ENCODE measurements at regions not wholly inside any gene's neighbourhood (a gene's known extent, or its start where the extent isn't known, plus 50 kb on each side); places are given as distances from the start of the nearest gene placed in this dataset.
A peak's percentile ranks its signal among the peaks of the same experiment; 100 is the strongest.

DNA sequence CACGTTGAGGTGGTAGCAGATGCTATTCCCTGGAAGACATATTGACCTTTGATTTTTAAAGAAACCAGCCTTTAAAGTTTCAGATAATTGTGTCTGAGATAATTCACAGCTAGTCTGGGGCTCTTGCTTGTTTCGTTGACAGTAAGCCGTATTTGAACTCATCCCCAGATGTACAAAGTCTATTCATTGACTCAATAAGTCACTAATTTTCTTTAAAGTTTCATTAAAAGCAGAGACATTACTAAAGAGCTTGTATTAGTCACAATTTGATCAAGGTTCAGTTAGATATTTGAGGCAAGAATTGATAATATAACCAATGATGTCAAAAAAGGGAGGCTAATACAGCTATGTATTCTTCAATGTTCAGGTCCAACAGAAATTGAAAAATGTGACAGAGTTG, 158.0 kb downstream of the PCSK1 start:
- H3K27me3 Mint-ChIP-seq (ENCODE audit: low read depth) = no peaks in the 10 kb centered on the region
- H3K4me1 Mint-ChIP-seq (ENCODE audit: low read depth) = peaks cover 4% of the 10 kb centered on the region
- H3K9me3 Mint-ChIP-seq = peaks cover 4% of the 10 kb centered on the region
- H3K27ac Mint-ChIP-seq = no peak overlapping the region
- H3K4me3 Mint-ChIP-seq = no peak overlapping the region
- H3K36me3 Mint-ChIP-seq (ENCODE audit: low read depth) = peaks cover 2% of the 10 kb centered on the region
- intact Hi-C loops (cut with micrococcal nuclease) = no loop called here
- DNase-seq = no peak
- CTCF ChIA-PET = interaction anchor here (0.7 to 1.9 kb wide), 2 partner anchors 14 to 24 kb away, joined by 3 to 5 read pairs; no protein-coding TSS in a partner anchor

DNA sequence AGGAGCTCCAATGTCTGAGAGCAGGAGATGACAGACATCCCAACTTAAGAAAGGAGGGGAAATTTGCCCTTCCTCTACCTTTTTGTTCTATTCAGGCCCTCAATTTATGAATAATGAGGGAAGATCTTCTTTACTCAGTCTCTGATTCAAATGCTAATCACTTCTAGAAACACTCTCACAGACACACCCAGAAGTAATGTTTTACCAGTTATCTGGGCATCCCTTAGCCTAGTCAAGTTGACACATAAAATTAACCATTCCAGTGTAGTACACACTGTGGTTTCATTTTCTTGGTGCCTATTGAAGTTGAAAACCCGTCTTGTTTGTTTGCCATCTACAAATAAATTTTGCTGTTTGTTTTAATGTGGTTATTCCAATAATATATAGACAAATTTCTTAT, 167.6 kb downstream of the PCSK1 start:
- peaks cover 6% of the 10 kb centered on the region for H3K36me3 Mint-ChIP-seq (ENCODE audit: low read depth)
- no peak for DNase-seq
- CTCF ChIA-PET = no interaction called here

DNA sequence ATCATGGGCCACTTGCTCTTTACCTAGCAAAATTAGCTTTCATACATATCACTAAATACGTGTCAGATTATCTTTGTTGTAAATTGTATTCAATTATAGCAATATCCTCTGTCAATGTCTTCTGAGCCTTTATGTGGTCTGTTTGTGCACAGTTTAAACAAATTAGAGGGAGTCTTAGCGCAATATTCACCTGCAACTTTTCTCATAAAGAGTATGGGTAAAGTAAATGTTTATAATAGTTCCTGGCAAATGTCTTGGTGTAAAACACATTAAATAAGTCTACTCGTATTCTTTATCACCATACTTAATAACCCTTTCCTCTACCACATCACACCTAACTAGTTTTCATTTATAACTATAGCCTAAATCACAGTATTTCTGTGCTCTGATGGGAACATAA, 169.0 kb downstream of the PCSK1 start:
- Mint-ChIP-seq H3K36me3 (ENCODE audit: low read depth) (peaks cover 2% of the 10 kb centered on the region), H3K9me3 (peaks cover 13% of the 10 kb centered on the region), H3K4me3 (no peak overlapping the region), H3K4me1 (ENCODE audit: low read depth) (peaks cover 1% of the 10 kb centered on the region), H3K27ac (no peak overlapping the region), H3K27me3 (ENCODE audit: low read depth) (peaks cover 20% of the 10 kb centered on the region)
- CTCF ChIA-PET = no interaction called here
- DNase-seq = no peak
- intact Hi-C loops (cut with micrococcal nuclease) = no loop called here

More for the DNA sequence above, 167.6 kb downstream of the PCSK1 start:
- Mint-ChIP-seq H3K27ac (no peak overlapping the region), H3K4me1 (ENCODE audit: low read depth) (no peaks in the 10 kb centered on the region), H3K4me3 (no peak overlapping the region), H3K27me3 (ENCODE audit: low read depth) (peaks cover 20% of the 10 kb centered on the region), H3K9me3 (peaks cover 24% of the 10 kb centered on the region)
- intact Hi-C loops (cut with micrococcal nuclease) = no loop called here

DNA sequence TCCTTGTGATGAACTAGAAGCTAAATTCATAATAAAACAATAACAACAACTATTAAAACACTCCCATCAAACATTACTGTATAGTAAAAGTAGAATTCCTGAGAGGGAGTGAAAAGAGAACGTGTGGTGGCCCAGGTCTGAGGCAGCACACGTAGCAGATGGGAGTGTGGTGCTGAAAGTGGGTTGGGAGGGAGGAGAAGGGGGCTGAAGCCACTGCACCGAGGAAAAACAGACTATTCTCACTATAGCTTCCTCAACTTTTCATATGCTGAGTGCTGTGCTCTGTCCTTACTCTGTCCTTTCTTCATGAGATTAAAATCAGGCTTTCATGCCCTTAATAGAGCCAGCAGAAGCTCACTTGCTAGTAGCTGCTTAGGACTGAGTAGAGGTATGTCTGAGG, 170.9 kb downstream of the PCSK1 start:
- H3K4me3 Mint-ChIP-seq = no peak overlapping the region
- CTCF ChIA-PET = interaction anchor here (0.7 to 1.4 kb wide), 3 partner anchors 11 to 67 kb away, joined by 3 read pairs; no protein-coding TSS in a partner anchor
- no peak overlapping the region for H3K27ac Mint-ChIP-seq

DNA sequence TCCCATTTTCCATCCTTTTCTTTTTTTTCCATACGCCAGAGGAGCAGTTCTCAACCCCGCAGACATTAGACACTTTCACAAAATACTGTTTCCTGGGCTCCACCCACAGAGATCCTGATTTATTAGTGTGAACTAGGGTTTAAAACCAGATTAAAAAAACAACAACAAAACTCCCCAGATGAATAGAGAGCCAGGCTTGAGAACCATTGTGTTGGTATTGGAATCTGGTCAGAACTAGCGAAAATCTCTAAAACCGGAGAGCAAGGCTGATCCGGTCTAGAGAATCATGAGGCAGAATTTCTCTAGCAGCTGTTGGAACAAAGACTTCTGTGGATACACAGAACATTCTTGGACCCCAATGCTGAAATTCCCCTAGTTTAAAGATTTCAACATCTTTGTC, 173.0 kb downstream of the PCSK1 start:
- H3K27me3 Mint-ChIP-seq (ENCODE audit: low read depth) = peaks cover 13% of the 10 kb centered on the region
- DNase-seq = no peak
- no peak overlapping the region for H3K4me3 Mint-ChIP-seq
- intact Hi-C loops (cut with micrococcal nuclease) = no loop called here
- no peaks in the 10 kb centered on the region for H3K36me3 Mint-ChIP-seq (ENCODE audit: low read depth)
- H3K4me1 Mint-ChIP-seq (ENCODE audit: low read depth) = peaks cover 4% of the 10 kb centered on the region
- H3K27ac Mint-ChIP-seq = no peak overlapping the region
- no peaks in the 10 kb centered on the region for H3K9me3 Mint-ChIP-seq
- CTCF ChIA-PET = interaction anchor here (1.5 kb wide), 1 partner anchor 76 kb away, joined by 5 read pairs; no protein-coding TSS in a partner anchor

More for the DNA sequence above, 170.9 kb downstream of the PCSK1 start:
- Mint-ChIP-seq H3K4me1 (ENCODE audit: low read depth) (peaks cover 4% of the 10 kb centered on the region), H3K9me3 (peaks cover 7% of the 10 kb centered on the region), H3K36me3 (ENCODE audit: low read depth) (peaks cover 2% of the 10 kb centered on the region), H3K27me3 (ENCODE audit: low read depth) (peaks cover 13% of the 10 kb centered on the region)
- DNase-seq = no peak
- intact Hi-C loops (cut with micrococcal nuclease) = no loop called here

DNA sequence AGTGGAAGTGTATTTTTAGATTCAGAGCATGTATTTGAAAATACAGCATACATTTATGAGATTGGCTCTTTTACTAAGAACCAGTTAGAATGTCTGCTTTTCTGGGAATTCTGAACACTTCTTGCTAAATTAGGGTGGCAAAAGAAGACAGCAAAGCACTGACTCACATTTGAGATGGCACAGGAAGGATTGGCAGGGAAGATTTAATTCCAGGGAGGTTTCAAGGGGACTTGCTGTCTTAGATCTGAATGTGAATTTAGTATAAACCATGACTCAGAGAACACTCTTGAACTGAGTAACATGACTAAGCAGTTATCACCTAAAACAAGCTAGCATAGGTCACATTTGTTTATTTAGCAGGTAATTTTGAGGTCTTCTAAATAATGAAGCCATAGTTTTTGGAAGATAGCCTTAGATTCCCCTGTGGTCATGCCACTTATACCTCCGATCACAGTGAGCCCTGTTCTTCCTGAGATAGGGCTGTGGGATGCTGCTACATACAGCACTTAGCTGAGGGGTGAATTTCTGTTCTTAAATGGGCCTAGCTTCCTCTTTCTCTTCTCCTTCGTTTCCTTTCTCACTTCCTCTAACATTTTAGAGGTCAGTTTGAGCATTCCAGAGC, 173.8 kb downstream of the PCSK1 start:
- Mint-ChIP-seq H3K27ac (no peak overlapping the region), H3K9me3 (no peaks in the 10 kb centered on the region), H3K4me1 (ENCODE audit: low read depth) (peaks cover 4% of the 10 kb centered on the region), H3K36me3 (ENCODE audit: low read depth) (no peaks in the 10 kb centered on the region), H3K27me3 (ENCODE audit: low read depth) (peaks cover 9% of the 10 kb centered on the region), H3K4me3 (no peak overlapping the region)
- CTCF ChIA-PET = interaction anchor here (1.5 kb wide), 1 partner anchor 77 kb away, joined by 5 read pairs; no protein-coding TSS in a partner anchor
- no peak for DNase-seq
- intact Hi-C loops (cut with micrococcal nuclease) = no loop called here

DNA sequence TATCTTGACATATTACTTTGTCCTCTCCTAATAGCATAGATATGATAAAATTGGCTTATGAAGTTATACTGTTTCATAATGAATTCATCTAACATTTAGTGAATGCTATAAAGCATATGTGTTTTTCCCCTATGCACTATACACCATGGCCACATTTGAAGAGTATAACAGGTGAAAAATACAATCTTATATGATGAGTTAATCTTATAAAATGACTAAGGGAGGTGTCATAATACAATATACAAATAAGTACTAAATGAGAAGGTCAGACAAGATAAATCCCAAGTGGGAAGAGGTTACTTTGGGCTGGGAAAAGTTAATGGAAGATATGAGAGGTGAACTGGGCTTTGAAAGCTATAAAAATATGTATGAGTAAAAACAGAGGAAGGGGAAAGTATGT, 174.4 kb downstream of the PCSK1 start:
- H3K9me3 Mint-ChIP-seq = no peaks in the 10 kb centered on the region
- H3K4me3 Mint-ChIP-seq = no peak overlapping the region
- CTCF ChIA-PET = no interaction called here
- no peak overlapping the region for H3K27ac Mint-ChIP-seq
- no peak for DNase-seq
- peaks cover 9% of the 10 kb centered on the region for H3K27me3 Mint-ChIP-seq (ENCODE audit: low read depth)
- intact Hi-C loops (cut with micrococcal nuclease) = no loop called here
- peaks cover 4% of the 10 kb centered on the region for H3K4me1 Mint-ChIP-seq (ENCODE audit: low read depth)
- H3K36me3 Mint-ChIP-seq (ENCODE audit: low read depth) = no peaks in the 10 kb centered on the region

DNA sequence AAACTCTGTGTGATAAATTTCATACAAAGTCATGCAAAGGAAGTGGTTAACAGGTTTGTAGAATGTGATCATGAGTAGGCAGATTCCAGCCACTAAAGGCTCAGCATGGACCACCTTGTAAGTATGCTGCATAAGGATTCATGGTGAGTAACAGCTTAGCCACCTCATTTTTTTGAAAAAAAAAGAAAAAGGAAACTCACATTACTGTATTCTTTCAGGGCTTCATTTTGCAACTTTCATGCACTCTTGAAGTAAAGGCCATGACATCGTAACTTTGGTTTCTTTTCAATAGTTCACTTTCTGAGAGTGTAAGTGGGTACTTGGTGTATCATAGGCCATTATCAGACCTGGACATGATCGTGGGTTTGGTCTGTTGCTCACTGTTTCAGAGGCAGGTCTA, 175.1 kb downstream of the PCSK1 start:
- peaks cover 4% of the 10 kb centered on the region for H3K4me1 Mint-ChIP-seq (ENCODE audit: low read depth)
- CTCF ChIA-PET = no interaction called here
- no peak overlapping the region for H3K27ac Mint-ChIP-seq
- H3K9me3 Mint-ChIP-seq = no peaks in the 10 kb centered on the region
- intact Hi-C loops (cut with micrococcal nuclease) = no loop called here
- H3K27me3 Mint-ChIP-seq (ENCODE audit: low read depth) = peaks cover 6% of the 10 kb centered on the region
- no peak for DNase-seq
- H3K36me3 Mint-ChIP-seq (ENCODE audit: low read depth) = no peaks in the 10 kb centered on the region
- no peak overlapping the region for H3K4me3 Mint-ChIP-seq

DNA sequence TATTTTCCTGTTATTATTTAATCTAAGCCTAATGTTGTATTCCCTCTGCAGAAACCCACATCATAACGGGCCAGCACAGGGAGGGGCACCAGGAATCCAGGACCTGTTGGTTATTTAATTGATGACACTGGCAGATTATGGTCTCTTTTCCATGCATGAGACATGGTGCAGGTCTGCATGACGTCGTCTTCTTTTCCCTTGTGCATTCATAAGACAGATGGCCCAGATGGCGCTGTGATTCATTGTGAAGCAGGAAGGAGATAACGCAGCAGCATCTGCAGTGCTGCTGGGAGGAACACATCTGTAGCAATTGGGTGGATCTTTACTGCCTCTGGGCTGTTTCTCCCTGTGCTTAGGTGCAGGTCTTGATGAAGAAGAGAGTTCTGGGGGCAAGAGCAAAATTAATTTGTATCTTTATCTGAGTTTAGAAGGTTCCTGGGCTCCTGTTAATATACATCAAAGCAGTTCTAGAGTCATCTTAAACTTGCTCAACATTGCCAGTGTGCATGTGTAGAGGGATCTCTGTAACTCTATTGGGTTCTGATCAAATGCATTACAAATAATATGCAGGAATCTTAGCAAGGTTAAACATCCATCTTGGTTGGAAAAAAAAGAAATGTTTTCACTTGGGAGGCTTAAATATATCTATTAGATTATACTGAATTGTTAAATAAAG, 176.1 kb downstream of the PCSK1 start:
- Mint-ChIP-seq H3K4me3 (no peak overlapping the region), H3K27ac (no peak overlapping the region), H3K9me3 (no peaks in the 10 kb centered on the region), H3K4me1 (ENCODE audit: low read depth) (peaks cover 4% of the 10 kb centered on the region), H3K36me3 (ENCODE audit: low read depth) (no peaks in the 10 kb centered on the region), H3K27me3 (ENCODE audit: low read depth) (peaks cover 3% of the 10 kb centered on the region)
- intact Hi-C loops (cut with micrococcal nuclease) = no loop called here
- DNase-seq = peak; percentile 17
- CTCF ChIA-PET = no interaction called here

DNA sequence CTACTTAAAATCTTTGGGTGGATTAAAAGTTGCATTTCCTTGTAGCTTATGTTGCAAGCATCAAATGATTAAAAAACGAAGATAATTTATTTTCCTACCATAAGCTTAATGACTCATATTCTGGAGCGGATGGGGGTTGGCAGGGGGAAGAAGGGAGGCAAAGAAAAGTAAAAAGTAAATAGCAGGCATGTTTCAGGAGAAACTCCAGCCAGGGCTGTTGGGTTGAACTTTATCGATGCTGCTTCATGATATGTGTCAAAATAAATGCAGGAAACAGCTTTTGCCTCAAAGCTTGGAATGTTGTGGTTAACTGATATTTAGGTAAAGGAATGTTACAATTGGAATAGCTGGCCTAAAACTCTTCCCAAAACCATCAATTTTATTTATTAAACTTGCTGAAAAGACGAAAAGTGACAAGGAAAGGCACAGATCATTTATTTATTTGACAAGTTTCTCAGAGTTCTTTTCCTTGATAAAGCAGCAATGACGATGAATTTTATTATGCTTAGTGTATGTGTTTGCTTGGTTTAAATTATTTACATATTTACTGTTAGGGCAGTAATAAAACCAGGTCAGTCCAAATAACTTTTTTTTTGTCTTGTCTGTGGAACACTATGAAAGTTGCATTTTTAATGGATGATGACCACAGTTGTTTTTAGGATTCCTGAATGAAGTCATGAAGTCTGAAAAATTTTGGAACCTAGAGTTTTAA, 177.9 kb downstream of the PCSK1 start:
- no peak overlapping the region for H3K4me3 Mint-ChIP-seq
- CTCF ChIA-PET = no interaction called here

DNA sequence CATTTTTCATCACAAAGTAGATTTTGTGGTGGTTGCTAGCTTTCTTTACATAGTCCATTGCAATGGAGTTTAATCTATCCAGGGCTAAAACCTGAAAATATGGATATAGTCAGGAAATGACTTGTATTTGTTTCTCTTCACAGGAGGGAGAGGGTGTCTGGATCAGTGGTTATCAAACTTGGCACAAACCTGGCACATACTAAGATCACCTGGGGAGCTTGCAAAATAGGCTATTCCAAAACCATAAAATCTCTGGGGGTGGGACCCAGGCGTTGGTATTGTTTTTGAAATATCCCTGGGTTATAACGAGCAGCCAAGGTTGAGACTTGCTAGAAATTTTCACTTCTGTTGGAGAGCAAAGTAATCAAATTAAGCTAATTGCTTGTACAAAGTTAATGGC, 179.9 kb downstream of the PCSK1 start:
- intact Hi-C loops (cut with micrococcal nuclease) = no loop called here
- H3K27me3 Mint-ChIP-seq (ENCODE audit: low read depth) = peaks cover 7% of the 10 kb centered on the region
- no peak overlapping the region for H3K4me3 Mint-ChIP-seq
- DNase-seq = no peak
- no peak overlapping the region for H3K27ac Mint-ChIP-seq
- CTCF ChIA-PET = interaction anchor here (0.5 kb wide), 1 partner anchor 330 kb away, joined by 3 read pairs; no protein-coding TSS in a partner anchor
- no peaks in the 10 kb centered on the region for H3K4me1 Mint-ChIP-seq (ENCODE audit: low read depth)
- H3K9me3 Mint-ChIP-seq = no peaks in the 10 kb centered on the region
- H3K36me3 Mint-ChIP-seq (ENCODE audit: low read depth) = no peaks in the 10 kb centered on the region

More for the DNA sequence above, 177.9 kb downstream of the PCSK1 start:
- Mint-ChIP-seq H3K9me3 (no peaks in the 10 kb centered on the region), H3K27me3 (ENCODE audit: low read depth) (peaks cover 7% of the 10 kb centered on the region), H3K4me1 (ENCODE audit: low read depth) (peaks cover 4% of the 10 kb centered on the region), H3K36me3 (ENCODE audit: low read depth) (no peaks in the 10 kb centered on the region), H3K27ac (no peak overlapping the region)
- intact Hi-C loops (cut with micrococcal nuclease) = no loop called here
- no peak for DNase-seq

DNA sequence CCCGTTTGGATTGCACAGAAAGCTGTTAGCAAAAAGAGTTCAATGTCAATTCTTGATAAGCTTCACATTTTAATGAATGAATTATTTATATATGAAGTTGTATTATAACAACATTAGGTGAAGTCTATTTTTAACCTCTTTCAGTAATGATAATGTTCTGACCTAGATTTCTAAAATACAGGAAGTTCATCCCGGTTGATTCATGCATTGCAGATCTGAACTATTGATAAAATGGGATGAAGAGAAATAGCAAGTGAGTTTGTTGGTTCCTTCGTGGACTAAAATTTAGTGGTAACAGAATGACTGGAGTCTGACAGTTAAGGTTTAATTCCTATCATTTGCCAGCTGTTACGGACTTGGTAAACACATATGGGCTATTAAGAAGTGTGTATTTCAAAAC, 180.5 kb downstream of the PCSK1 start:
- Mint-ChIP-seq H3K27ac (no peak overlapping the region), H3K36me3 (ENCODE audit: low read depth) (no peaks in the 10 kb centered on the region), H3K27me3 (ENCODE audit: low read depth) (peaks cover 7% of the 10 kb centered on the region), H3K4me1 (ENCODE audit: low read depth) (no peaks in the 10 kb centered on the region), H3K9me3 (no peaks in the 10 kb centered on the region), H3K4me3 (no peak overlapping the region)
- DNase-seq = no peak
- intact Hi-C loops (cut with micrococcal nuclease) = no loop called here
- CTCF ChIA-PET = interaction anchor here (0.5 kb wide), 1 partner anchor 330 kb away, joined by 3 read pairs; no protein-coding TSS in a partner anchor
